ENCODE measurements at regions not wholly inside any gene's neighbourhood (a gene's known extent, or its start where the extent isn't known, plus 50 kb on each side); places are given as distances from the start of the nearest gene placed in this dataset.

DNA sequence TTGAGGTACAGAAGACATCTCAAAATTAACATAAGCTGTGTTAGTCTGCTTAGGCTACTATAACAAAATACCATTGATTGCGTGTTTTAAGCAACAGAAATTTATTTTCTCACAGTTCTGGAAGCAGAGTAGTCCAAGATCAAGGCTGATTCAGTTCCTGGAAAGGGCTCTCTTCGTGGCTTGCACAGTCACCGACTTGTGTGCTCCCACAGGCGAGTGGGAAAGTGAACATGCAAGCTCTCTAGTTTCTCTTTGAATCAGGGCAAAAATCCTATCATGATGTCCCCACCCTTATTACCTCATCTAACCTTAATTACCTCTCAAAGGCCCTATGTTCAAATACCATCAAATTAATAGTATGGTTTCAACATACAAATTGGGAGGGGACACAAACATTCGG is 505.9 kb downstream of the ZIC1 start (continued):
- no peak for TF ChIP-seq EP300 (IDR thresholded peaks at IDR 0.05; ENCODE audit: borderline replicate concordance in 1 of 2, control insufficient read depth in 1 of 2, low read depth in 2 of 2, low read length in 2 of 2)
- no peak for TF ChIP-seq FOS (IDR thresholded peaks at IDR 0.05; ENCODE audit: borderline replicate concordance, extremely low read depth, insufficient read length)
- TF ChIP-seq TCF3 (IDR thresholded peaks at IDR 0.05; ENCODE audit: borderline replicate concordance, insufficient read depth, low read depth, low read length), result no peak
- TF ChIP-seq ATF7 (IDR thresholded peaks at IDR 0.05; ENCODE audit: low read depth), result peak; percentile 47; the same call in 1 of the 2 replicates
- no peak for TF ChIP-seq ZNF217 (IDR thresholded peaks at IDR 0.05)
- TF ChIP-seq KAT2A (conservative IDR thresholded peaks at IDR 0.05; ENCODE audit: control insufficient read depth, low read depth, low read length), result no peak
- TF ChIP-seq, protein P1, sequence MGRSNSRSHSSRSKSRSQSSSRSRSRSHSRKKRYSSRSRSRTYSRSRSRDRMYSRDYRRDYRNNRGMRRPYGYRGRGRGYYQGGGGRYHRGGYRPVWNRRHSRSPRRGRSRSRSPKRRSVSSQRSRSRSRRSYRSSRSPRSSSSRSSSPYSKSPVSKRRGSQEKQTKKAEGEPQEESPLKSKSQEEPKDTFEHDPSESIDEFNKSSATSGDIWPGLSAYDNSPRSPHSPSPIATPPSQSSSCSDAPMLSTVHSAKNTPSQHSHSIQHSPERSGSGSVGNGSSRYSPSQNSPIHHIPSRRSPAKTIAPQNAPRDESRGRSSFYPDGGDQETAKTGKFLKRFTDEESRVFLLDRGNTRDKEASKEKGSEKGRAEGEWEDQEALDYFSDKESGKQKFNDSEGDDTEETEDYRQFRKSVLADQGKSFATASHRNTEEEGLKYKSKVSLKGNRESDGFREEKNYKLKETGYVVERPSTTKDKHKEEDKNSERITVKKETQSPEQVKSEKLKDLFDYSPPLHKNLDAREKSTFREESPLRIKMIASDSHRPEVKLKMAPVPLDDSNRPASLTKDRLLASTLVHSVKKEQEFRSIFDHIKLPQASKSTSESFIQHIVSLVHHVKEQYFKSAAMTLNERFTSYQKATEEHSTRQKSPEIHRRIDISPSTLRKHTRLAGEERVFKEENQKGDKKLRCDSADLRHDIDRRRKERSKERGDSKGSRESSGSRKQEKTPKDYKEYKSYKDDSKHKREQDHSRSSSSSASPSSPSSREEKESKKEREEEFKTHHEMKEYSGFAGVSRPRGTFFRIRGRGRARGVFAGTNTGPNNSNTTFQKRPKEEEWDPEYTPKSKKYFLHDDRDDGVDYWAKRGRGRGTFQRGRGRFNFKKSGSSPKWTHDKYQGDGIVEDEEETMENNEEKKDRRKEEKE (IDR thresholded peaks at IDR 0.05), result no peak
- TF ChIP-seq HDGF (IDR thresholded peaks at IDR 0.05), result no peak
- TF ChIP-seq POLR2AphosphoS5 (IDR thresholded peaks at IDR 0.05; ENCODE audit: low read length), result no peak
- TF ChIP-seq KLF5 (IDR thresholded peaks at IDR 0.05; ENCODE audit: partially characterized antibody), result no peak
- TF ChIP-seq, protein P2, sequence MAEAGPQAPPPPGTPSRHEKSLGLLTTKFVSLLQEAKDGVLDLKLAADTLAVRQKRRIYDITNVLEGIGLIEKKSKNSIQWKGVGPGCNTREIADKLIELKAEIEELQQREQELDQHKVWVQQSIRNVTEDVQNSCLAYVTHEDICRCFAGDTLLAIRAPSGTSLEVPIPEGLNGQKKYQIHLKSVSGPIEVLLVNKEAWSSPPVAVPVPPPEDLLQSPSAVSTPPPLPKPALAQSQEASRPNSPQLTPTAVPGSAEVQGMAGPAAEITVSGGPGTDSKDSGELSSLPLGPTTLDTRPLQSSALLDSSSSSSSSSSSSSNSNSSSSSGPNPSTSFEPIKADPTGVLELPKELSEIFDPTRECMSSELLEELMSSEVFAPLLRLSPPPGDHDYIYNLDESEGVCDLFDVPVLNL (IDR thresholded peaks at IDR 0.05; ENCODE audit: low read depth, low read length), result no peak
- TF ChIP-seq MTA2 (IDR thresholded peaks at IDR 0.05; ENCODE audit: low read depth), result 0 out of 2 replicates have a peak, but pooled peaks have one; percentile 23
- no peak for TF ChIP-seq TBL1XR1 (IDR thresholded peaks at IDR 0.05; ENCODE audit: low read depth, low read length)
- TF ChIP-seq SMC3 (IDR thresholded peaks at IDR 0.05; ENCODE audit: borderline replicate concordance, low read length), result no peak
- TF ChIP-seq SPI1 (IDR thresholded peaks at IDR 0.05; ENCODE audit: borderline replicate concordance, insufficient read depth, low read depth, low read length), result no peak
- TF ChIP-seq ZNF207 (IDR thresholded peaks at IDR 0.05; ENCODE audit: borderline replicate concordance), result no peak
- TF ChIP-seq EGR1 (IDR thresholded peaks at IDR 0.05; ENCODE audit: borderline replicate concordance in 1 of 2, low read depth in 2 of 2, low read length in 2 of 2), result no peak
- TF ChIP-seq POLR2AphosphoS2 (IDR thresholded peaks at IDR 0.05; ENCODE audit: low read depth, low read length), result no peak
- no peak for TF ChIP-seq MXI1 (IDR thresholded peaks at IDR 0.05; ENCODE audit: low read depth, low read length)
- TF ChIP-seq EED (IDR thresholded peaks at IDR 0.05; ENCODE audit: low read depth), result no peak
- no peak for TF ChIP-seq RAD21 (IDR thresholded peaks at IDR 0.05; ENCODE audit: insufficient read depth, low read depth, low read length)
- TF ChIP-seq CHD2 (IDR thresholded peaks at IDR 0.05; ENCODE audit: borderline replicate concordance, low read depth, low read length), result no peak
- TF ChIP-seq IKZF2 (IDR thresholded peaks at IDR 0.05), result peak; percentile 37 to 58; a peak in 2 of 4 replicates
- no peak for TF ChIP-seq MEF2B (IDR thresholded peaks at IDR 0.05; ENCODE audit: partially characterized antibody, poor library complexity, severe bottlenecking)
- TF ChIP-seq CBFB (IDR thresholded peaks at IDR 0.05; ENCODE audit: low read depth), result no peak
- no peak for TF ChIP-seq ZSCAN29 (IDR thresholded peaks at IDR 0.05)
